PC-3 (cell line): ENCODE measurements at regions not wholly inside any gene's neighbourhood (a gene's known extent, or its start where the extent isn't known, plus 50 kb on each side); places are given as distances from the start of the nearest gene placed in this dataset.

Experiments
- EZH2 ChIP-seq: fragments of 300-600 bp; sonication (generic); IDR thresholded peaks from one replicate; pipeline ENCODE4 v1.6.1; 2017; ENCODE audit warnings: antibody characterized with exemption, mild to moderate bottlenecking, low read length; ENCODE audit not compliant: unreplicated experiment
- TF ChIP-seq, protein P1 (sequence below): fragments of 300-600 bp; sonication (generic); conservative IDR thresholded peaks from 2 replicates; pipeline ENCODE4 v1.5.1; 2017; ENCODE audit warnings: antibody characterized with exemption, low read depth, mild to moderate bottlenecking, low read length

DNA sequence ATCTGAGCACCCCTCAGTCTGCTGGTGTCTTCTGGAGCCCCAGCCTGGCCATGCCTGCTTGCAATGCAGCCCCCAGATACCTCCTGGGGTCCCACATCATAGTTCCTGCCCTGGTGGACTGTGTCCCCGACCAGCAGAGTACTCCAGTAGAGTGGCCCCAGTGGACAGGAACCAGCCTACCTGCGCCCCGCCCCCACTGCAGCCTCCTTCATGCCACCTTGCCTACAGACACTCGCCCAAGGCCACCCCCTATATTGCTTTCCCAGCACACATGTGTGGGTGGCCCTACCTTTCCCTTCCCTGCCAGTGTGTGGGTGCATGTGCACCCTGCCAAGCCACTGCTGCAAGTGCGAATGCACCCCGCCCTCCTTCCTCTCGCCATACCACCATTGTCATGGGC, 204.0 kb downstream of the EDN1 start:
- TF ChIP-seq, protein P1, sequence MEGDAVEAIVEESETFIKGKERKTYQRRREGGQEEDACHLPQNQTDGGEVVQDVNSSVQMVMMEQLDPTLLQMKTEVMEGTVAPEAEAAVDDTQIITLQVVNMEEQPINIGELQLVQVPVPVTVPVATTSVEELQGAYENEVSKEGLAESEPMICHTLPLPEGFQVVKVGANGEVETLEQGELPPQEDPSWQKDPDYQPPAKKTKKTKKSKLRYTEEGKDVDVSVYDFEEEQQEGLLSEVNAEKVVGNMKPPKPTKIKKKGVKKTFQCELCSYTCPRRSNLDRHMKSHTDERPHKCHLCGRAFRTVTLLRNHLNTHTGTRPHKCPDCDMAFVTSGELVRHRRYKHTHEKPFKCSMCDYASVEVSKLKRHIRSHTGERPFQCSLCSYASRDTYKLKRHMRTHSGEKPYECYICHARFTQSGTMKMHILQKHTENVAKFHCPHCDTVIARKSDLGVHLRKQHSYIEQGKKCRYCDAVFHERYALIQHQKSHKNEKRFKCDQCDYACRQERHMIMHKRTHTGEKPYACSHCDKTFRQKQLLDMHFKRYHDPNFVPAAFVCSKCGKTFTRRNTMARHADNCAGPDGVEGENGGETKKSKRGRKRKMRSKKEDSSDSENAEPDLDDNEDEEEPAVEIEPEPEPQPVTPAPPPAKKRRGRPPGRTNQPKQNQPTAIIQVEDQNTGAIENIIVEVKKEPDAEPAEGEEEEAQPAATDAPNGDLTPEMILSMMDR: no peak
- TF ChIP-seq EZH2: no peak
